Bronchial epithelial cell (primary cell): ENCODE measurements at regions not wholly inside any gene's neighbourhood (a gene's known extent, or its start where the extent isn't known, plus 50 kb on each side); places are given as distances from the start of the nearest gene placed in this dataset.

ENCODE experiments used
- DNase-seq: peaks from one replicate; pipeline ENCODE4 v3.0.0-alpha.2; 2010; ENCODE audit warnings: low read depth
- FAIRE-seq: peaks from 2 replicates; lab custom pipeline; 2011; peaks lifted over from hg19 to GRCh38; lab: Jason Lieb, UNC
- H3K27me3 ChIP-seq: 2 replicates; pipeline ENCODE4 v1.5.1; 2011; ENCODE audit warnings: low read length; ENCODE audit not compliant: control insufficient read depth, insufficient read depth
- H3K36me3 ChIP-seq: 2 replicates; pipeline ENCODE4 v1.5.1; 2011; ENCODE audit warnings: low read length; ENCODE audit not compliant: control insufficient read depth, insufficient read depth
- H3K4me3 ChIP-seq: 2 replicates; pipeline ENCODE4 v1.5.1; 2011; ENCODE audit warnings: mild to moderate bottlenecking, low read depth, low read length, control low read depth
- TF ChIP-seq, protein P1 (sequence below): IDR thresholded peaks from 2 replicates; pipeline ENCODE4 v1.5.1; 2011; ENCODE audit warnings: mild to moderate bottlenecking, moderate library complexity, low read length, control low read depth, inconsistent platforms; ENCODE audit not compliant: insufficient read depth, severe bottlenecking

DNA sequence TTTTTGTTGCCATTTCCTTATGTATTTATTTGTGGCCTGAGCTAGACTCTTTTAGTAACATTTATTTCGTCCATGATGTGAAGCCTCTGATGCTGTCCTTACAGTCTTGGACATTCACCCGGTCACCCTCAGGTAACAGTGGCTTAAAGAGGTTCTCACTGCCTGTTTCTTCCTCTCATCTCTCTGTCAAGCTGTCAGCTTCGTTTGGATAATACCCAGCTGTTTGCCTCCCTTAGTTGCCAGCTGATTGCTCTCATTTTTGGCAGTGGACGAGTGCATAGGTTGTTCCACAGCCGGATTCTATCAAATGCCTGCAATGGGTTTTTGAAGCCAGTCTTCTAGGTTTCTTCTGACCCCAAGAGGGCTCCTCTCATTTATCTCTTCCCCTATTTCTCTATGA lies 427.7 kb downstream of the MED10 start:
- Histone ChIP-seq H3K27me3 (no peaks in the 10 kb centered on the region), H3K4me3 (no peak overlapping the region), H3K36me3 (no peaks in the 10 kb centered on the region)
- FAIRE-seq (no peak), DNase-seq (no peak)
- TF ChIP-seq, protein P1, sequence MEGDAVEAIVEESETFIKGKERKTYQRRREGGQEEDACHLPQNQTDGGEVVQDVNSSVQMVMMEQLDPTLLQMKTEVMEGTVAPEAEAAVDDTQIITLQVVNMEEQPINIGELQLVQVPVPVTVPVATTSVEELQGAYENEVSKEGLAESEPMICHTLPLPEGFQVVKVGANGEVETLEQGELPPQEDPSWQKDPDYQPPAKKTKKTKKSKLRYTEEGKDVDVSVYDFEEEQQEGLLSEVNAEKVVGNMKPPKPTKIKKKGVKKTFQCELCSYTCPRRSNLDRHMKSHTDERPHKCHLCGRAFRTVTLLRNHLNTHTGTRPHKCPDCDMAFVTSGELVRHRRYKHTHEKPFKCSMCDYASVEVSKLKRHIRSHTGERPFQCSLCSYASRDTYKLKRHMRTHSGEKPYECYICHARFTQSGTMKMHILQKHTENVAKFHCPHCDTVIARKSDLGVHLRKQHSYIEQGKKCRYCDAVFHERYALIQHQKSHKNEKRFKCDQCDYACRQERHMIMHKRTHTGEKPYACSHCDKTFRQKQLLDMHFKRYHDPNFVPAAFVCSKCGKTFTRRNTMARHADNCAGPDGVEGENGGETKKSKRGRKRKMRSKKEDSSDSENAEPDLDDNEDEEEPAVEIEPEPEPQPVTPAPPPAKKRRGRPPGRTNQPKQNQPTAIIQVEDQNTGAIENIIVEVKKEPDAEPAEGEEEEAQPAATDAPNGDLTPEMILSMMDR, result no peak

DNA sequence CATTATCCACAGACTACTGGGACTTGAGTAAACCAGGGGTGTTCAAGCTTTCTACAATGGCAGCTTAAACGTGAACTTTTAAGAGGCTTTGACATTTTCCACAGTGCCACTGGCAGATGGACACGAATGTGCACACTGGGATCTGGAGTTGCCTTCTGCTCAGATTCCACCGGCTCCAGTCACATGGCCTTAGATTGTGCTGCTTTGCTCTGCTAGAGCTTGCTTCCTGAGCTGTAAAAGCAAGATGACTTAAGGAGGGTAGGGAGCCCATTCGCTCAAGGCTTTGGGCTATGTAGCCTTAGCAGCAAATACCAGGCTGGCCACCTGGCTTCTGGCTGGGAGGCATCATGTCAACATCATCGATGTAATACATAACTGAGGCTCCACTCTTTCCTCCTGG lies 436.9 kb downstream of the MED10 start:
- no peak for DNase-seq
- no peak overlapping the region for H3K4me3 ChIP-seq
- H3K27me3 ChIP-seq, result no peaks in the 10 kb centered on the region
- TF ChIP-seq, protein P1, result no peak
- H3K36me3 ChIP-seq, result no peaks in the 10 kb centered on the region
- no peak for FAIRE-seq

DNA sequence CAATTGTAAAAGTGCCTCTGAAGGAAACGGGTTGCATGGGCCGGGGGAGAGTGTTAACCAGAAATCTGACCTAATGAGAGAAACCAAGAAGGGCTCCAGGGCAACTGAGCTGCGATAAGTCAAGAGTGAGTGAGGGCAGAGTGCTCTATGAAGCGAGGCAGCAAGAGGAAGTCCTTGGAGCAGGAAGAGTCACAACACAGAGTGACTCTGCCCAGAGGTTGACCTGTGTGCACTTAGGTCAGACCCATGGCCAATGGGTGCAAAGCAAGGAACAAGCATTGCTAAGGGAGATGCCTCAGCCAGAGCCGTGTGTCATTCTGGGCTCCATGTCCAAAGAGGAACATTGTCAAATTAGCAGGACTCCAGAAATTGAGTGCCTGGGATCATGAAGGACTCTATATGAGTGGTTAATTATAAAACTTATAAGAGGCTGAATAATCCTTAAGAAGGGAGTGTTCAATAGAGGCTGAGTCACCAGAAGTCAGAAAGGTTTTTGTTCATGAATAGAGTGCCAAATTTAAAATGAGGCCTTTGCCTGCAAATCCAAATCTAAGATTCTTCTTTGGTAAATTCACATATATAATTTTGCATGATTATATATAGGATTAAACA lies 438.5 kb downstream of the MED10 start:
- FAIRE-seq, result no peak
- DNase-seq, result no peak
- TF ChIP-seq, protein P1, result no peak
- Histone ChIP-seq H3K4me3 (no peak overlapping the region), H3K36me3 (no peaks in the 10 kb centered on the region), H3K27me3 (no peaks in the 10 kb centered on the region)

DNA sequence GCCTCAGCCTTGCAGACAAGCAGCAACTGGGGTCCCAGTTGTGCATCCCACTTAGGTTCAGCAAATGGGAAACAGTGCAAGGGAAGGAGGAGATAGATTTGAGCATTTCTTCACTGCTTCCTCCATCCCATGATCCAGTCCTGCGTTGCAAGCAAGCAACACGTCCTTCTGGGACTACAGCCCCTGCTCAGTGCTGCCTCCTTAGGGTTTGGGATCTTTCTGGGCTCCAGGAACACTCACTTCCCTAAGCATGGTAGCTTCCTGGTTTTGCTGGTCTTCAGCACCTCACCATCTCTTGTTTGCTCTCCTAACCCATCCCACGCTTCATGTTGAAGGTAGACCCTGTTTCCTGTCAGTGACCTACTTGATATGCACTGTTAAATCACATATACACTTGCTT lies 444.7 kb downstream of the MED10 start:
- DNase-seq (no peak), FAIRE-seq (peak; percentile 72)
- TF ChIP-seq, protein P1, result no peak
- Histone ChIP-seq H3K4me3 (no peak overlapping the region), H3K27me3 (no peaks in the 10 kb centered on the region), H3K36me3 (no peaks in the 10 kb centered on the region)

DNA sequence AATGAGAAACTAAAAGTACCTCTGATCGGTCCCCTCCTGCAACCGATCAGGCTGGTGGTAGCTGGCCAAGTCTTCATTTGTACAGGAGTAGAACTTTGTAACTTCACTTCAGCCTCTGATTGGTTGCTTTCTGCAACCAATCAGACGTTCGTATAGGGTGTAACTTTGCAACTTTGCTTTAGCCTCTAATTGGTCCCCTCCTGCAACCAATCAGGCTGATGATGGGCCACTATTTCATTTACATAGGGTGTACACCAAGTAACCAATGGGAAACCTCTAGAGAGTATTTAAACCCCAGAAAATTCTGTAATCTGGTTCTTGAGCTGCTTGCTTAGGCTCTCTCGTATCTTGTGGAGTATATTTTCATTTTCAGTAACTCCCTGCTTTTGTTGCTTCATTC lies 445.5 kb downstream of the MED10 start:
- DNase-seq, result no peak
- Histone ChIP-seq H3K36me3 (no peaks in the 10 kb centered on the region), H3K27me3 (no peaks in the 10 kb centered on the region), H3K4me3 (no peak overlapping the region)
- TF ChIP-seq, protein P1, result no peak
- FAIRE-seq, result no peak

DNA sequence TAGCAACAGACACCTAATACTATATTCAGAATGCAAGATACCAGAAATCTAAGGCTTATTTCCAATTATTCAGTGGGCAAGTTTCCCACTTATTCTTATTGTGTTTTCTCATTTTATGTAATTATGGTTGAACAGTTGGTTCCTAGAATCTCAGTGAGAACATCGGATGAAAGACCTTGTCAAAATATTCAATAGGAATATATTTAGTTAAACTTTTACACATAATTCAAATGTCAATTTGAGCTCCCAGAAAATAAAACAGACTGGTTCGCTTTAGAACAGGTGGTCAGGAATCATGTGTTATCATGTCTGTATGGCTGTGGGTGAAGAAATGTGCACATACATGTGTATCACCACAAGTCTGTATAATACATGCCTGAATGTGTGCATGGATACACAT lies 447.8 kb downstream of the MED10 start:
- DNase-seq (no peak), FAIRE-seq (no peak)
- H3K27me3 ChIP-seq, result no peaks in the 10 kb centered on the region
- TF ChIP-seq, protein P1, result no peak
- H3K4me3 ChIP-seq, result no peak overlapping the region
- H3K36me3 ChIP-seq, result no peaks in the 10 kb centered on the region
